Esophagus squamous epithelium (tissue), 5 donors: ENCODE measurements at regions not wholly inside any gene's neighbourhood (a gene's known extent, or its start where the extent isn't known, plus 50 kb on each side); places are given as distances from the start of the nearest gene placed in this dataset.

Experiments
- DNase-seq: peaks from one replicate; lab custom pipeline; 2025; lab: John Stamatoyannopoulos, UW
- H3K27ac ChIP-seq, 4 donors: fragments of 200-600 bp; sonication (generic); one replicate each; pipeline ENCODE4 v1.5.1; 2016 to 2019; ENCODE audit warnings: mild to moderate bottlenecking in 1 of 4
- H3K27me3 ChIP-seq, 4 donors: fragments of 200-600 bp; sonication (generic); 1 replicate in 3 of 4; 2 replicates in 1 of 4; pipeline versions ENCODE4 v1.5.1 to v1.6.0; 2017 to 2021; ENCODE audit warnings: antibody characterized with exemption in 1 of 4
- H3K36me3 ChIP-seq, 3 donors: fragments of 200-600 bp; sonication (generic); one replicate each; pipeline ENCODE4 v1.5.1; 2016 to 2019
- H3K4me1 ChIP-seq, 3 donors: fragments of 200-600 bp; sonication (generic); one replicate each; pipeline ENCODE4 v1.5.1; 2017 to 2019
- H3K4me3 ChIP-seq, 4 donors: fragments of 200-600 bp; sonication (generic); 1 replicate in 3 of 4; 2 replicates in 1 of 4; pipeline ENCODE4 v1.5.1; 2016 to 2019; ENCODE audit warnings: mild to moderate bottlenecking in 2 of 4, moderate library complexity in 1 of 4
- H3K9me3 ChIP-seq, 3 donors: fragments of 200-600 bp; sonication (generic); one replicate each; pipeline ENCODE4 v1.5.1; 2016 to 2019
- POLR2A ChIP-seq, 4 donors: fragments of 450-650 bp; IDR thresholded peaks; one replicate each; pipeline ENCODE4 v1.6.1; 2017; ENCODE audit warnings: antibody characterized with exemption in 4 of 4, mild to moderate bottlenecking in 4 of 4, moderate library complexity in 3 of 4
- WGBS, 2 donors: methylation state at CpG; one replicate each; pipeline ENCODE4 v1.1.5; 2018; 5-methylcytosine and 5-hydroxymethylcytosine counted together
- intact Hi-C: fragments of 100-400 bp; cut with DNase I; formaldehyde crosslinking; loops from one replicate; pipeline ENCODE4 v1.15.0; 2022
- TF ChIP-seq, protein P1 (sequence below), 6 experiments: fragments of 450-650 bp in 4 of 6; fragments of 200-600 bp in 2 of 6; sonication (generic) in 2 of 6; IDR thresholded peaks; one replicate each; pipeline ENCODE4 v1.5.1; 2016 to 2019; ENCODE audit warnings: antibody characterized with exemption in 6 of 6, mild to moderate bottlenecking in 4 of 6, moderate library complexity in 4 of 6
- donor health status: DM: yes; HTN: yes; CAD: no.

DNA sequence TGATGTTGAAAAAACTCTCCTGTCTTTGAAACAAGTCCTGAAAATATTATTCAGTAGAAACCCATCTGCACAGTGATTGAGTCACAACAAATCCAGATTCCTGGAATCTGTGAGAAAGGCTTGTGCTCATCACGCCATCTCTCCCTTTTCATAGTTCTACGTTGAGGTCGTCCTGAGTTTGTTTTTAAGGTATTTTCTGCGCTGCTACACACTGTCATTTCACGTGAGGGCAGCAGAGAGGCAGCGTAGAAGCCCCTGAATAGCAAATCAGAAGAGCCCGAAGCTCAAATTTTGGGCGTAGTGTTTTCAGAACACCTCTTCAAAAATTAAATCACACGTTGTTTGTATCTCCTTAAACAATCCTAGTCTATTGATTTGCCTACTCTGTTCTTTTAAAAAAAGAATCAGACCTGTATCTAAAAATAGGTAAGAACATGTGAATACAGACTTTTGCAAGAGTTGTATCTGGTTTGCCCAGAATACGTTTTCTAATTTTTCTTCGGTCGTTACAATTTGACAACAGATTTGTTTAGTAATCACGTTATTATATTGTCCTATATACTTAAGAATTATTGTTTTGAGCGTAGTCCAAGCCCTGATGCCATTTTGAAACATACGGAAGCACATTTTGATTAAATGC, 61.6 kb upstream of the SLC38A11 start:
- intact Hi-C loops, result loop anchor here (5.0 kb wide), 1 partner anchor 190 kb away; no protein-coding TSS in a partner anchor
- Histone ChIP-seq H3K9me3 (no peaks in the 10 kb centered on the region), H3K4me1 (peaks cover 0 to 16% (median 0%) of the 10 kb centered on the region in 3 donors), H3K27ac (no peak overlapping the region), H3K36me3 (no peaks in the 10 kb centered on the region), H3K27me3 (no peaks in the 10 kb centered on the region), H3K4me3 (no peak overlapping the region)
- no peak for DNase-seq
- no peak for TF ChIP-seq POLR2A (IDR thresholded peaks at IDR 0.05)
- TF ChIP-seq, protein P1, sequence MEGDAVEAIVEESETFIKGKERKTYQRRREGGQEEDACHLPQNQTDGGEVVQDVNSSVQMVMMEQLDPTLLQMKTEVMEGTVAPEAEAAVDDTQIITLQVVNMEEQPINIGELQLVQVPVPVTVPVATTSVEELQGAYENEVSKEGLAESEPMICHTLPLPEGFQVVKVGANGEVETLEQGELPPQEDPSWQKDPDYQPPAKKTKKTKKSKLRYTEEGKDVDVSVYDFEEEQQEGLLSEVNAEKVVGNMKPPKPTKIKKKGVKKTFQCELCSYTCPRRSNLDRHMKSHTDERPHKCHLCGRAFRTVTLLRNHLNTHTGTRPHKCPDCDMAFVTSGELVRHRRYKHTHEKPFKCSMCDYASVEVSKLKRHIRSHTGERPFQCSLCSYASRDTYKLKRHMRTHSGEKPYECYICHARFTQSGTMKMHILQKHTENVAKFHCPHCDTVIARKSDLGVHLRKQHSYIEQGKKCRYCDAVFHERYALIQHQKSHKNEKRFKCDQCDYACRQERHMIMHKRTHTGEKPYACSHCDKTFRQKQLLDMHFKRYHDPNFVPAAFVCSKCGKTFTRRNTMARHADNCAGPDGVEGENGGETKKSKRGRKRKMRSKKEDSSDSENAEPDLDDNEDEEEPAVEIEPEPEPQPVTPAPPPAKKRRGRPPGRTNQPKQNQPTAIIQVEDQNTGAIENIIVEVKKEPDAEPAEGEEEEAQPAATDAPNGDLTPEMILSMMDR (IDR thresholded peaks at IDR 0.05), result peak in 4 of 6 experiments; percentile 16 to 40 (median 25)
- WGBS, 2 donors, result 38 to 41% methylated on average over 15 of the region's 15 CpGs

DNA sequence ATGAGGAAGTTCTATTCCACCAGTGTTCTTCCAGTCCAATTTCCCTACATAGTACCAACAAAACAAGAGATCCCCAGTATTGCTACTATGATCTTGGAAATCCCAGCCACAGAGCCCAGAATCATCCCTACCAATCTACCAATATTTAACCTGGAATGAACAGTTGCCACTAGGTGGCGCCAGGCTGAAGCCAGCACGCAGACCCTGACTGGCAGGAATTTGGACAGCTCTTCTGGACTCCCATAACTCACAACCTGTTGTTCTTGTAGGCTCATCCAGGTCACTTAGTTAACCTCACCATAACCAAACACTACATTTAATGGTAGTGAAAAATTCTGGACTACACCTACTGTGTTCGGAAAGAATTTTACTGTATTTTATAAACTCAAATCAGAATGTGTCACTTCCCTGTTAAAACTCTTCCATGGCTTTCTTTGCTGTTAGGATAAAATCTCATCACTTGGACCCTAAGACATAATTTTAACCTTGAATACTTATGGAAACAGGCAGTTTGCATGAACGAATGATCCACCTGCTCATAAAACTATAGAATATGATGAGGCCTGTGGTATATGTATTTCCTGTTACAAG, 59.8 kb upstream of the SLC38A11 start:
- no peaks in the 10 kb centered on the region for H3K27me3 ChIP-seq
- 33 to 41% methylated on average over 4 of the region's 4 CpGs for WGBS, 2 donors
- H3K9me3 ChIP-seq, result no peaks in the 10 kb centered on the region
- H3K4me3 ChIP-seq, result no peak overlapping the region
- no peaks in the 10 kb centered on the region for H3K36me3 ChIP-seq
- no peak overlapping the region for H3K27ac ChIP-seq
- intact Hi-C loops, result loop anchor here (5.0 kb wide), 1 partner anchor 192 kb away; no protein-coding TSS in a partner anchor
- TF ChIP-seq, protein P1 (IDR thresholded peaks at IDR 0.05), result peak; percentile 63 to 84 (median 68)
- no peak for TF ChIP-seq POLR2A (IDR thresholded peaks at IDR 0.05)
- H3K4me1 ChIP-seq, result peaks cover 0 to 16% (median 0%) of the 10 kb centered on the region in 3 donors
- no peak for DNase-seq

DNA sequence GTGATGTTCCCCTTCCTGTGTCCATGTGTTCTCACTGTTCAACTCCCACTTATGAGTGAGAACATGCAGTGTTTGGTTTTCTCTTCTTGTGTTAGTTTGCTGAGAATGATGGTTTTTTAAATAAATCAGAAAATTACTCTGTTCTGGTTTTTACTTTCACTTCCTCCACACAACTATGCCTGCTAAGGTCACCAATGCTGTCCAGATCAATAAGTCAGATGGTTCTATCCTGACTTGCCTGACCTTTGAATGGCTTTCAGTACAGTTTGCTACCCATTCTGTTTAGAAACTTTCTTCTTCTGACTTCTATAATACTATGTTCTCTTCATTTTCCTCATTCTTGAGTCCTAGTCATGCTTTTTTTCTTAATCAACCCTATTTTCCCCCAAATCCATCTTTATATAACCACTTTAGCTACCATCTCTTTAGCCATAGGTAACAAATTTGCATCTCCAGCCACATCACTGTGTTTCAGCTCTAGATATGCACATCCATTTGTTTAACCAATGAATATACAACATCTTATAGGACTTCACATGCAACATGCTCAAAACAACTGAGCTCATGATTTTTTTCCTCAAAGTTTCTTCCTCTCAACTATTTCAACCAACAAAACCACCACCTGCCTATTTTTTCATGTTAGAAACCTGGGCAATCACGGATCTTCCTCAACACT, 58.8 kb upstream of the SLC38A11 start:
- Histone ChIP-seq H3K4me1 (peaks cover 4 to 27% (median 8%) of the 10 kb centered on the region in 3 donors), H3K27me3 (no peaks in the 10 kb centered on the region), H3K4me3 (no peak overlapping the region), H3K9me3 (no peaks in the 10 kb centered on the region), H3K36me3 (no peaks in the 10 kb centered on the region), H3K27ac (no peak overlapping the region)
- no peak for TF ChIP-seq POLR2A (IDR thresholded peaks at IDR 0.05)
- TF ChIP-seq, protein P1 (IDR thresholded peaks at IDR 0.05), result no peak
- no peak for DNase-seq
- intact Hi-C loops, result no loop called here
- WGBS, 2 donors, result 89 to 93% methylated on average over 1 of the region's 1 CpG

DNA sequence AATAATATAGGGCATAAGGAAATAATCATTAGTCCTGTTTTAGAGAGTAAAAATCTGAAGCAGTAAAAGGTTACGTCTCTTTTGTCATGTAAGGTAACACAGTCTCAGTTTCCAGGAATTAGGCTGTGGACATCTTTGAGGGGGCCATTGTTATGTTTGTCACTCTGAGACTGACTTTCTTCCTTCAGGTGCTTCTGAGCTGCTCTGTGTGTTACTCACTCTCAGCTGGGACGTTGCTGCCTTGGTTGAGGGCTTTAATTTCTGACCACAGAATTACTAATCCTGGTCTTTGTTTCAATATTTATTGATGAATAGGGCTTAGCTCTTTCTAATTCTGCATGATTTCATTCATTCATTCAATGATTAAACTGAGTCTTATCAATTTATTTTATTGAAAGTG, 55.9 kb upstream of the SLC38A11 start:
- Histone ChIP-seq H3K36me3 (no peaks in the 10 kb centered on the region), H3K9me3 (no peaks in the 10 kb centered on the region), H3K27me3 (no peaks in the 10 kb centered on the region), H3K4me1 (peaks cover 4 to 38% (median 11%) of the 10 kb centered on the region in 3 donors), H3K27ac (no peak overlapping the region), H3K4me3 (no peak overlapping the region)
- DNase-seq, result no peak
- 49 to 61% methylated on average over 2 of the region's 2 CpGs for WGBS, 2 donors
- no peak for TF ChIP-seq POLR2A (IDR thresholded peaks at IDR 0.05)
- TF ChIP-seq, protein P1 (IDR thresholded peaks at IDR 0.05), result no peak
- intact Hi-C loops, result no loop called here

DNA sequence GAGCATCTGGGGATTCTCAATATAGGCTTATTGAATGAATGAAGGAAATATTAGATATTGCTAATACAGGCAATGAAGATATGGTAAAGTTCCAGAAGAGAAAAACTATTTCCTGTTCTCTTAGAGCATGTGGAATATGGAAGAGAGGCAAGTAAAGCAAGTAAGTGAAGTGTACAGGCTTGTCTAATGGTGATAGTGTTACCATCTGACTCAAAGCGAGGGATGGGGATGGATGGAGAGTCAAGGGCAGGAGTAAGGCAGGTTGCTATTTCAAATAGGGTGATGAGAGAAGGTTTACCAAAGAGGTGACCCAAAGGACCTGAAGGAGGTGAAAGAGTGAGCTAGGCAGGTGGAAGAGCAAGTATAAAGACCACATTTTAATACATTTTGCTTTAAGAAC, 55.2 kb upstream of the SLC38A11 start:
- 53 to 79% methylated on average over 1 of the region's 1 CpG for WGBS, 2 donors
- intact Hi-C loops, result no loop called here
- H3K9me3 ChIP-seq, result no peaks in the 10 kb centered on the region
- no peak for DNase-seq
- no peaks in the 10 kb centered on the region for H3K27me3 ChIP-seq
- TF ChIP-seq, protein P1 (IDR thresholded peaks at IDR 0.05), result no peak
- no peak for TF ChIP-seq POLR2A (IDR thresholded peaks at IDR 0.05)
- no peak overlapping the region for H3K4me3 ChIP-seq
- H3K4me1 ChIP-seq, result peaks cover 4 to 35% (median 11%) of the 10 kb centered on the region in 3 donors
- H3K36me3 ChIP-seq, result no peaks in the 10 kb centered on the region
- H3K27ac ChIP-seq, result no peak overlapping the region
